Activated CD4-positive, alpha-beta T cell treated with anti-CD3 and anti-CD28 coated beads, Interleukin-2, amount 50 U/mL, for 1 hour (primary cell): ENCODE measurements at regions not wholly inside any gene's neighbourhood (a gene's known extent, or its start where the extent isn't known, plus 50 kb on each side); places are given as distances from the start of the nearest gene placed in this dataset.
"Not testable (repeated sequence)": the region's sequence is repeated elsewhere in the genome, so short reads cannot be mapped to it uniquely, and the experiment has no call there.

ENCODE experiments used
- DNase-seq: peaks from one replicate; pipeline ENCODE4 v3.0.0-alpha.2; 2020

DNA sequence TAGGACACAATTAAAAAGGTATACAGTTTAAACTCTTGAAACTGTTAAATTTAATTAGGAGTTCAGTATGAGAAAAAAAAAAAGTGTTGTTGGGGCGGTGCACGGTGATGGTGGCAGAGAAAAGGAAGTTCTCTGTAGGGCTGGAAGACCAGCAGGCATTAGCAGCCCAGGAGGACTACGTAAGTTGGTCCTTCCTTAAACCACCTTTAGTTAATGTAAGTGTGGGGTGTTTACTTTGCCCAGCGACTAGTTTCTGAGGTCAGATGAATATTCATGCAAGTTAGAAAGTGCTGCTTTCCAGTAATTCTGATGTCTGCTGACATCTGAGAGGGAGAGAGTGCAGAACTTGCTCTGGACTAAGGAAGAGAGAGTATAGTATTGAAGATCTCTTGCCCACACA, 54.9 kb downstream of the NKX2-1 start:
- DNase-seq: no peak

DNA sequence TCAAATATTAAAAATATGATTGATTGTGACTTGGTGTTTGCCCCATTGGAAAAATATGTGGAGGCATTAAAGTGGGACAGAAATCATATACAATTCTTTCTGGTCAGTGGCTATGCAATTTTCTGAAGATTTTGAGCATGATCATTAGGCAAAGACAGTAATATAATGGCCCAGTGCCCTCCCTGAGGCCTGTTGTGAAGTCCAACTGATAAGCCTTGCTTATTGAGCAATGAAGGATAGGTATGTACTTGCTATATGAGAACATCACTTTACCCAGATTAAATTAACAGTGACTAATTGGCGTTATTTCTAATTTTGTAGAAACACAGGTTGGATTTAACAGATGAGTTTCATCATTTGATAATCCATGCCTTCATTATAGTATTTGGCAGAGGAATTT, 57.1 kb downstream of the NKX2-1 start:
- DNase-seq: no peak

DNA sequence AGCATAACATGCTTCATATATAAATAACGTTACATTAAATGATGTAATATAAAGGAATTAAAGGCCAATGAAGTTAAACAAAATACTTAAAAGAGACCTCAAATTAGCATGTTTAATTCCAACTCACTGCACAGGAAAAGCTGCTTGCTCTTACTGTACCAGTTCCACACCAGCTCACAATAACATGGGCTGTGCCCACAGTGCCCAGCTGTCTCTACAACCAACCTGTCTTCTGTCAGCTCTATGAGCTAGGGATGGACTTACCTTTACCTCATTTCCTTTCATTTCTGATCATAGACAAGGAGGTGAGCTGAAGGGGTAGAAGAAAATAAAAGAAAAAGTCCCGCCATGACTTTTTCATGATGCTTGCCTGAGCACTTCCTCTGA, 64.8 kb downstream of the NKX2-1 start:
- no peak for DNase-seq

DNA sequence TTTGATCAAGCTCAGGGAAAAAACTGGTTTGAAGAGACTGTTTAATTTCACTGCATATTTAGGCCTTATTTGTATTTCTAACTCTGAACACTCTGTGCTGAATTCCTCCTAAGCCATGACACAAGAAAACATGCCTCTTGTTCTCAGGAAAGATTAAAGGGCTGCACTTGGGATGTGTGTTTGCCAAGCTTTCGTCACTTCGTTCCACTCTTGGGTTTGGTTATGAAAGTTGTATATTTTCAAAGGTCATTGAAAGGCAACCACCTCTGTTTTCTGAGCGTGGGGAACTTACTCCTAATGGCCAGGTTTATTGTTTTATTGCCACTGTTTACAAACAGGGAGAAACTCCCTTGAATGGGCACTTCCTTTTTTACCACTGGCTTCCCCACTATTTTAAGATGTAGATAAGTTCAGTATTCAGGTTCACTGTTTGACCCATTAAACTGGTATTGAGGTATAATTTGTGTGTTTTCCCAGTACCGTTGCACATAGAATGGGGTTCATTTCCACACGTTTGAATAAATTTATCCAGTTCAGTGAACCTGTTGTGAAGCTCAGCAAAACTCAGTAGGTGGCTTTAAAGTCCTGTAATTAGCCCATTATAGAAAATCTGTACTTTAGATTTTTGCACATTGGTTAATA, 65.3 kb downstream of the NKX2-1 start:
- no peak for DNase-seq

DNA sequence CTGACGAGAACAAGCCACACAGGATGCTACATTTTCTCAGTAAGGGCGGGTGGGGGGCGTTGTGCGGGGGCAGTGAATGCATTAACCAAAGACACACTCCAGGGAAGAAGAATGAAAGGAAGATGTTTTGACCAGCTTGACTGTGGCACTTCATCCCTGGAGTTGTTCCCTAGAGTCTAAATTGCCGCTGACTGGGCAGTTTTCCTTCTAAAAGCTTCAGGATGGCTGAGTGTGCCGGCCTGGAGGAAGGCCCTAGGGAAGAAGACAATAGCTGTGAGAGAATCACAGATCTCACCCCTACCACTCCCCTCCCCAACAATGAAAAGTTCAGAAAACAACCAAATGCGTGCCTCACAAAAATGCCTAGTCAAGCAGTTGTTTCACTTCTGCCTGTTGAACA, 67.2 kb downstream of the NKX2-1 start:
- DNase-seq: no peak

DNA sequence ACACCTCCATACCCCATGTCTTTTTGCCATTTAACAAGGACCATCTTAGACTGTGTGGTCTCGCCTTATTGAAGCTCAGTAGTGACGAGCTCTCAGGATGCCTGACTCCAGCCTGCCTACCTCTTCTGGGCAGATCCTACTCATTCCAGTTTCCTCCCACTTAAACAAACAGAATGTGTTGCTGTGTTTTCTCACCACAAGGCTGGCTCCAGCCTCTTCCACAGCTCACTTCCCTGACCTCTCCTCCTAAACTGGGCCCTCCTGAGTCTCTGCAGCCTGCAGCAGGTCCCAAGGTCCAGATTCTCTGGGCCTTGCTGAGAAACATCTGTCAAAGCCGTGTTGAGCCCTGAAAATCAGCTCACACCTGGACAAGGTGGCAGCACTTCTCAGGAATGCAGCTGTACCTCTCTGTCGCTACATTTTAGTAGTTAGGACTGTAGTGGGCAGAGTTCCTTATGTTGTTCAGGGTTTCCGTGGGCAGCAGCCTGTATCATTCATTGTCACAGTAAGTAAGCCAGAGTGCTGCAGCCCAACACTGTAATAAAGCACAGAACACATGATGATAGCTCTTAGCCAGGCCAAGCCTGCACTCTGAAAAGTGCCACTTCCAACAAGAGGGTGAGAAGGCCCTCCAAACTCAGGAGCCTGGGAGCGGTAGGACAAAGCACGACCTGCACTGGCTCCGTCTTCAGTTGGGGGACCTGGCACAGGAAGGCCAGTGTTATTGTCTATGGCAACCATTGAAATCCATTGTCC, 68.5 kb downstream of the NKX2-1 start:
- DNase-seq: no peak

DNA sequence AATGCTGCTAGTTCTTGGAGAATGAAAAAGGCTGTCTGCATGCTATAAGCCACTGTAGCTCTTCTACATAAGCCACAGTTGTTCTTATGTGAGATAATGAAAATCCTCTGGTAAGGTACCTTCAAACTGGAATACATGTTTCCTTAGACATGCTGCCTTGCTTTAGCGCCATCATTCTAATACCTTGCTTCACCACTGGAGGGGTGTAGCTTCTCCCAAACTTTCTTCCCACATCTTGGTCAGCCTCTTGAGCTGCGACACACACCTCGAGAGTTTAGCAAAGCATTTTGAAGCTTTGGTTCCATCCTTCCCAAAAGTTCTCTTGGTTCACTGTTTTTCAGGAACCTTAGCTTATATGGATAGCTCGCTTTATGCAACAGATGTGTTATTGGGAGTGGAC, 69.5 kb downstream of the NKX2-1 start:
- DNase-seq: no peak

DNA sequence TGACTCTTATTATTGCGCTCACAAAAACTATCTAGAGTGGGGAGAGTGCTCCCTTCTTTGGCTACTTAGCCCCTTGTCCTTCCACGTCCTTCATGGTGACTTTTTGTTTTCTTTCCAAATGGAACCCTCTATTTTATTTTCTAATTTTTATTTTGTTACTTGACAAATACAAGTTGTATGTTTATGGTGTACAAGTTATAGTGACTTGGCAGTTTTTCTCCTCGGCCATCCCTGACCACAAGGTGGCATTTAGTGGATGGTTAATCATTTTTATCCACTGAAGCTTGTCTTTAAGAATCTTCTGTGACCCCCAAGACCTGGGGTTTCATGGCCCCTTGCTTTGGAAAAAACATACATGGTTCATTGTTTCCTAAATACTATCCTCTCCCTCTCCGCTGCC, 70.1 kb downstream of the NKX2-1 start:
- DNase-seq: no peak

DNA sequence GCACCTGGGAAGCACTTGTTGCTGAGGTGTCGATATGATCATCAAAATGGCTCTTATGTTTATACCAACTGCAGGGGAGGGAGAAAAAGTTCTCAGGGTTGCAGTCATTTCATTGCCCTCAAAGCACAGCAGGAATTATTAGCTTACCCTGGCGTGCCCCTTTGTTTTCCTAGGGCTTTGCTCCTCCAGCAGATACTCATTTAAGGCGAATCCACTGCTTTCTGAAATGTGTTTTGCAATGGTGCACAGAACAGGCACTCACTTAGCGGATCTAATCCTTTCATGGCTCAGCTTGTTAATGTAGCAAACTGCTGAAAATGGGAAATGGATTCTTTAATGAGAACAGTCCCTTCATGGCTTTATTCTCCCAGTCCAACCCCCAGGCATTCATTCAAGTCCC, 76.7 kb downstream of the NKX2-1 start:
- DNase-seq: no peak

DNA sequence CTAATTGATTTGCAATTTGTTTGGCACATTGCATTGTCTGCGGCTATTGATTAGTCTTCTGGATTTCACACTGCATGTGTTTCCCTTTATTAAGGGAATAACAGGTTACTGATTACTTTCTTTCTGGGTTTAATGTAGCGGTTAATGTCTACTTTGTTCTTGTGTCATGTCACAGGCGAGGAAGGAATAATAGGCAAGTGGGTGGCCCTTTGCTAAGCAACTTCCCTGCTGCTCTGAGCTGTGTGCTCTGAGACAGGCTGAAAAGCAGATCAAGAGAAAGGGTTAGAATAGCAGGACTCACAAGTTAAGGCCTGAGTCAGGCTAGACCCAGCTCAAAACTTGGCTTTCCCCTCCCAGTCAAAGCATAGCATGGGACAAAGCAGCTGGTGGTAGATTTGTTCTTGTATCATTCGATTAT, 77.2 kb downstream of the NKX2-1 start:
- no peak for DNase-seq

DNA sequence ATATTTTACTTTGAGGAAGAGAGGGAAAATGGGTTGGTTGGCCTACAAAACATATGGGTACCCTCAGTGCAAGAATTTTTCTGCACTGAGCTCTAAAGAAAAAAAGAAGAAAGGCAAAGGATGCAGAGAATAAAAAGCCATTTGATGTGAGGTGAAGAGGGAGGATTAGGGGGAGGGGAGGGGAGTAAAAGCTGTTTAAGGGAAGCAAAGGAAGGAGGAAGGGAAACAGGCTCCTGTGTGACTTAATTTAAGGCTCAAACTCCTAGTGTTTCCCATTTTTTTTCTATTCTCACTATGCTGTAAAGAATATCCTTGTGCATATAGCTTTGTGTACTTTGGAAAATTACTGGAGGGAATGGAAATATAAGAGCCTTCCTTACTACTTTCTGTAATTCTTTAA, 78.7 kb downstream of the NKX2-1 start:
- no peak for DNase-seq

DNA sequence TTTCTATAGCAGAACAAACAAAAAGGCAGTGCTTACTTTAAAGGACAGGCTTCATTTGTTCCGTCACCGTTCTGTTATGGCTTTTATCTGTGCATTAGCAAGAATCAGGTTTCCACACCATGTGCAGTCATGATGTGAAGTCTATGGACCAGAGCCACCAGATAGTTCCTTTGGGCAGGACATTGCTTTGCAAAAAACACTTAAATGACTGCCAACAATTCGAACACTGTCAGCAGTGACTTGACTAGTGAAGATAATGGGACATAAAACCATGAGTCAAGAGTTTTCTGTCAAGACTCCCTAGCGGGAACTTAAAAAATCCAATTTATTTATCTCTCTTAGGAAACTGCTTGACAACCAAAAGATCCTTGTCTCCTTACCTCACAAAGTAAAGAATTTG, 80.3 kb downstream of the NKX2-1 start:
- no peak for DNase-seq

DNA sequence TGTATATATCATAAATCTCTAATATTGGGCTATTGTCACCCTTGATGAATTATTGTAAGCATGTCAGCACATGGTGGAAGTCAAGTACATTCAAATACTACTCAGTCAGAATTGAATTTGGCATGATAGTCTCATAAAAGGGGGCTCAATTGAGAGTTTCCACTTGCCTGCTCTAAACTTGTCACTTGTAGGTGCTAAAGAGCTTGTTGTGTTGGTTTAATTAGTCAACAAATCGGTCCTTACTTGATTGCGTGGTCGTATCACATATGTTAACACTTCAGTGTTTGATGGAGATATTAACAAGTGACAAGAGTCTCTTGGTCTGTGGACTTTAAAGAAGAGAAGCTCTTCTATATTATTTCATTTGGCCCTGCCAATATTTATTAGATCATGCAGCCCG, 81.1 kb downstream of the NKX2-1 start:
- no peak for DNase-seq

DNA sequence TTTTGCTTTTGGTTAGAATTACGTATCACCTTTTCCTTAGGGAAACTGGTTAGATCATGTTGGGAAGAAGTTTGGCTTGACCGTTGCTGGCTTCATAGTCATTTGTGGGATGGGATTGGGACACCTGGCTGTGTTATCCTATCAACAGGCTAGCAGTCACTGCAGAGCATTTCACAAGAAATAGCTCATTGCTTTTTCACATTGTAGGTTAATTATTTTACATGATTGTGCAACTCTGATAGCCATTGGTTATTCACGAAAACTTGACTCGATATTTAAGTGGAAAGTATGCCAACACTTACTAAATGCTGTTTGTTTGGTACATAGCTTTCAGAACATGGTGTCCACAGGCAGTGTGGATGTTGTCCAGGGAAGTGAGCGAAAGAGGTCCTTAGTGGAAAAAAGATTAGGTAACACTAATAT, 89.4 kb downstream of the NKX2-1 start:
- DNase-seq: no peak

DNA sequence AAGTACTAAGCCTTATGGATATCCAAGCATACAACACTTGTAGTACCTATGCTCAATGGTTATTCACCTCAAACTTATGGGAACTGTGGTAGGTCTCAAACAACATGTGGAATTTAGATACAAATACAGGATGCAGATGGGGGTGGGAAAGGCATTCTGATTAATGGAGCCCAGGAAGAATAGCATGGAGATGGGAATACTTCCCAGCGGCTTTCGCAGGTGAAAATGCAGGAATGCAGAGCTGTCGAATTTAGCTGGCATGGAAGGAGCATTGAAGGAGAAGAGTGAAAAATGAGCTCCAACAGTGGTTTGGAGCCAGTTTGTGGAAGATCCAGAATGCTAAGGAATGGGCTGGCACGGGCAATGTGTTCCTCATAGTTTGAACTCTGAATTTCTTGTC, 89.9 kb downstream of the NKX2-1 start:
- DNase-seq: no peak

DNA sequence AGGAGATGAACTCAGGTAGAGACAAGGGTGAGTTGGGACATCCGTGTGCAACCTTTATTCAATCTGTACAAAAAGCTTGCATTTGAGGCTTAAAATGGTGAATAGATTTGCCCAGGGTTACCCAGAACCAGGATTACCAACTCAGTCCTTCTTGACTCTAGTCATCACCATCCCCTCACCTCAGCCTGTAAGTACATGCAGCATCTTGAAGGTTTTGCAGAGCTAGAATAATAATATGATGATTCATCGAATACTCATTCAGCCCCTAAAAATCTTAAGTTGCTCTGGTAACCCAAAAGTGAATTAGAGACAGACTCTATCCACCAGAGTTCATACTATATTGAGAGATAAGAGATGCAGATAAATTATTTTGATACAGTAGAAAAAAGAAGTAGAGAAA, 90.3 kb downstream of the NKX2-1 start:
- no peak for DNase-seq

DNA sequence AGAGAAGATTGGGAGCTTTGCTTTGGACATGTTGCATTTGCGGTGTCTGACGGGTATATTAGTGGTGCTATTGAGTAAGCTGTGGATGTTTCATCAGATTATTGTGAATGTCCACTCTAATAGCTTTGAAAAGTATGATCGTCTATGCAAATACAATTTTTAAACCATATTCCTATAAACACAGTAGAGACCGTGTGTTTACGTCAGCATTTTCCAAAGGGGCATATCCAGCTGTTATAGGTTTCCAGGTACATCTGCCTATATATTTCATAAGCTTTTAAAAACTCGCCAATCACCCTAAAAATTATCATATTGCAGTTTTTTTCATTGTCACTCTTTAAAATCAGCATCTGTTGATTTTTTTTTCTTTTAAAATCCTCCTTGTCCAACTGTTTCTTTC, 91.7 kb downstream of the NKX2-1 start:
- DNase-seq: no peak

DNA sequence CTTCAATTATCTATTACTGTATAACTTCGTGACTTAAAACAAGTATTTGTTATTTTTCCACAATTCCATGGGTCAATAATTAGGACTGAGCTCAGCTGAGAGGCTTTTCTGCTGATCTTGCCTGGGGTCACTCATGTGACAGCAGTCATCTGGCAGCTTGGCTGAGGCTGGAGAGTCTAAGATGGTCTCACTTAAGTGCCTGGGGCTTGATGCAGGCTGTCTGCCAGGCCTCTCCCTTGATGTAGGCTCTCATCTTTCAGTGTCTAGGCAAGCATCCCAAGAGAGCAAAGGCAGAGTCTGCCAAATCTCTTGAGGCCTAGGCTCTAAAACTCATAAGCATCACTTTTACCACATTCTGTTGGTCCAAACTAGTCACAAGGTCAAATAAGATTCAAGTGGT, 93.2 kb downstream of the NKX2-1 start:
- no peak for DNase-seq

DNA sequence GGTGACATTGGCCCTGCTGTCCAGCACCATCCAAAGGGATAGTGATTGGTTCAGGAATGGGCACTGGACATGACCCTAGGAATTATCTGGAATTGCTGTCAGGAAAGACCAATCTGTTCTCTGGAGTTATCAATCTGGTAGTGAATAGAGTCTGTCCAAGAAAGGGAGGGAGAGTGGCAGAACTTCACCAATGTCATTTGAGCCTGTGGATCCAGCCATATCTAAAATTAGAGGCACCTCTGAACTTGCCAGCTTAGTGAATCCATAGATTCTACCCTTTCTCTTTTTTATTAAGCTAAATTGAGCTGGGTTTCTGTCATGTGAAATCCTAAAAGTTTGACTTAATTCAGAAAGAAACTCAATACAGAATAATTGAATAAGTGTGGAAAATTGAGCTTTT, 93.9 kb downstream of the NKX2-1 start:
- no peak for DNase-seq

DNA sequence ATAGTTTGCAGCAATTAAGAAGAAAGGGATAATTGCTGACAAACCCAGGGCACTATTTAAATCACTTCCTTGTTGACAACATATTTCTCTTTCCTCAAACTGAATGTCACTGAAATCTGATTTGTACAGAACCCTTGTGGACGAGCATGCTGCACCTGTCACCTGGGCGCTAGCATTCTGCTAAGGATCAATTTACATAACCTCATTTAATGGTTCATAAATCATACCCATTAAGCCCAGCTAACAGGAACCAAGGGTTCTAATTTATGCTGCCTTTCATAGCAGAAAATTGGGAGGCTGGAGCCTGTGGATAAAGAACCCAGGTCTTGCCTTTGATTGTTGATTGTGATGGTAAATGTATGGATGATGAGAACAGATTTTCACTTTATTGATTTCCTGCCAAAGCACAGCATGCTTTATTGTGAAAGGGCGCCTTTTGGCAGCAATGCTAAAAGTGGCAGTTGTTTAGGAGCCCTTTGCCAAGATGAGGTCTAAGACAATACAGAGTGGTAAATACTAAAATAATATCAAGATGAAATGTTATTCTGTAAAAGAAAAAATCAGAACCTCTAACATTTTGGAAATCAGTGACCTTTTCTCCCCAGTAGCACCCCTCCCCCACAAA, 95.4 kb downstream of the NKX2-1 start:
- DNase-seq: no peak

DNA sequence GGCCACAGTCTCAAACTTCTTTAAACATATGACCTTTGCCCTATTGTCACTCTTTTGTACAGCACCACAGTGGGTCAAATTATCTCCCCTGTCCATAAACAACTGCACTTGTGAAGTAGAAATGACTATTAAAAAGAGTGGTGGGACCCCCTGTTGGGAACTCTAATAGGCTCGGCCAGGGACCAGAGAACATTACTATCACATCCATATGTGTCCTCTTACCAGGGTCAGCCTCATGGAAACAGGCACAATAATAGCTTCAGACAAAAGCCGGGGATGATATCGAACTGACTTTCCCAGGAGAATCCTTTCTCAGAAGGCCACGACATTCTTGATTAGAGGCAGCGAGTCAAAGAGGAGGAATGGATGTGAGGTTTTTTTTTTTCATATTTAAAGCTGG, 96.6 kb downstream of the NKX2-1 start:
- no peak for DNase-seq

DNA sequence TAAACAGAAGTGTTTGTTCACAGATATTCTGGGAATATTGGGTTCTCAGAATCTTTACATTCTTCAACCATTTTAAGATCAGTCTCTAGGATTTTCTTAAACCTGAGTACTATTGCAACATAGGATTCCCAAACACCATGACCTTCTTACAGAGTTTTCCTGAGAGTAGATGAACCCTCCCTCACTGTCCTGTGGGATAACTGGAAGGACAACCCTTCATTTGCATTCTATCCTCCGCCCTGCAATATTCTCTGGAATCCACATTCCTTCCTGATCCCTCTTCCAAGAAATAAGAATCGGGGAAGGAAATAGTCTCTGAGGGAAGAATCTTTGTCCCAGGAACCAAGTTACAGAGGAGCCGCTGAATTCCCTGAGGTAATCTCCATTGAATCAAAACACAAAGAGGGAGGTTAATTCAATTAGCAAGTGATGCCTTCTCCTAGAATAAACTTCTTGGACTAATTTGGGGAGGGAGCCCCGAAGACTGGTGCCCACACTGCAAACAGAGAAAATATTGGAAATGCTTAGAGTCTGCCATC, 99.8 kb upstream of the MBIP start:
- no peak for DNase-seq

DNA sequence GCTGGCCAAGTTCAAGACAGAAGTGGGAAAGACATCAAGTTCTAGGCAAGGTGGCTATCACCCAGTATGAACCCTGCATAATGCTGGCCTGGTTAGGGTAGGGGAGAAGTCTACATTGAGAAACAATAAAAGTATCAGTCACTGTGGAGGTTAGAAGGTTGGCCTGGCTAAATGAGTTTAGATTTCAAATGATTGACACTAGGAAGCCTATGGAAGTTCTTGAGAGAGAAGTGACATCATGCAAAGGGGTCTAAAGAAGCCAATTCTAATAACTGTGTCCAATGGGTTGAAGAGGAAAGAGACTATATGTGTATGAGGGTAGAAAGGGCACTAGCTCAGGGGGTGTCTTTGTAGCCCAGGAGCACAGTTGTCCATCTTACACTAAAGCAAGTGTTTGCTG, 98.5 kb upstream of the MBIP start:
- DNase-seq: no peak

DNA sequence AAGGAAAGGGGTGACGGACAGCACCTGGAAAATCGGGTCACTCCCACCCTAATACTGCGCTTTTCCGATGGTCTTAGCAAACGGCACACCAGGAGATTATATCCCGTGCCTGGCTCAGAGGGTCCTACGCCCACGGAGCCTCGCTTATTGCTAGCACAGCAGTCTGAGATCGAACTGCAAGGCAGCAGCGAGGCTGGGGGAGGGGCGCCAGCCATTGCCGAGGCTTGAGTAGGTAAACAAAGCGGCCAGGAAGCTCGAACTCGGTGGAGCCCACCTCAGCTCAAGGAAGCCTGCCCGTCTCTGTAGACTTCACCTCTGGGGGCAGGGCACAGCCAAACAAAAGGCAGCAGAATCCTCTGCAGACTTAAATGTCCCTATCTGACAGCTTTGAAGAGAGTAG, 91.5 kb upstream of the MBIP start:
- not testable (repeated sequence) for DNase-seq
